Adrenal gland (tissue), 5 donors: ENCODE measurements at regions not wholly inside any gene's neighbourhood (a gene's known extent, or its start where the extent isn't known, plus 50 kb on each side); places are given as distances from the start of the nearest gene placed in this dataset.

Experiments used
- CTCF ChIP-seq, 6 experiments: fragments of 450-650 bp in 4 of 6; fragments of 200-600 bp in 2 of 6; sonication (generic) in 1 of 6; IDR thresholded peaks; 1 replicate in 5 of 6; 2 replicates in 1 of 6; pipeline versions ENCODE4 v1.5.1 to v1.8.0; 2016 to 2021; ENCODE audit warnings: antibody characterized with exemption in 6 of 6, mild to moderate bottlenecking in 2 of 6, moderate library complexity in 1 of 6
- POLR2A ChIP-seq, 2 donors: fragments of 450-650 bp; IDR thresholded peaks; one replicate each; pipeline ENCODE4 v1.6.1; 2017; ENCODE audit warnings: antibody characterized with exemption in 2 of 2, mild to moderate bottlenecking in 2 of 2, moderate library complexity in 1 of 2
- donor health status: DM: no; HTN: no; CAD: no.

GRCh38 chr6:92341201-92341600, 1078.2 kb downstream of the EPHA7 start:
- no peak for TF ChIP-seq CTCF (IDR thresholded peaks at IDR 0.05)
- no peak for TF ChIP-seq POLR2A (IDR thresholded peaks at IDR 0.05)
